ENCODE measurements at regions not wholly inside any gene's neighbourhood (a gene's known extent, or its start where the extent isn't known, plus 50 kb on each side); places are given as distances from the start of the nearest gene placed in this dataset.

GRCh38 chr11:79579063-79579462 lies 138.2 kb upstream of the TENM4 start:
- Histone ChIP-seq H3K4me1 (ENCODE audit: control insufficient read depth in 4 of 4, insufficient read depth in 4 of 4, low read length in 3 of 4) (no peaks in the 10 kb centered on the region), H3K9ac (ENCODE audit: low read depth in 1 of 2, low read length in 2 of 2) (no peak overlapping the region), H3K27me3 (ENCODE audit: control insufficient read depth in 4 of 4, insufficient read depth in 4 of 4, low read length in 3 of 4) (peaks cover 0 to 2% (median 0%) of the 10 kb centered on the region in 4 donors), H3K27ac (ENCODE audit: low read depth in 1 of 2, low read length in 2 of 2) (no peak overlapping the region), H3K9me3 (ENCODE audit: control insufficient read depth in 4 of 4, low read length in 3 of 4) (no peaks in the 10 kb centered on the region), H3K36me3 (ENCODE audit: control insufficient read depth in 4 of 4, insufficient read depth in 3 of 4, low read depth in 1 of 4, low read length in 3 of 4) (no peaks in the 10 kb centered on the region), H3K4me3 (ENCODE audit: low read depth in 1 of 3, low read length in 3 of 3) (no peak overlapping the region)
- no peak for DNase-seq (ENCODE audit: low spot score)
- WGBS: 67% methylated on average over 2 of the region's 2 CpGs
- TF ChIP-seq FOXA2 (IDR thresholded peaks at IDR 0.05) (no peak), HNF4G (IDR thresholded peaks at IDR 0.05) (no peak), HNF4A (conservative IDR thresholded peaks at IDR 0.05) (no peak), RXRA (IDR thresholded peaks at IDR 0.05) (no peak), YY1 (IDR thresholded peaks at IDR 0.05) (no peak), FOXA1 (IDR thresholded peaks at IDR 0.05) (no peak), GABPA (IDR thresholded peaks at IDR 0.05 in 1 of 2, conservative IDR thresholded peaks at IDR 0.05 in 1 of 2) (no peak), ZBTB33 (IDR thresholded peaks at IDR 0.05) (no peak), NR2F2 (IDR thresholded peaks at IDR 0.05) (no peak), SP1 (IDR thresholded peaks at IDR 0.05) (no peak), TAF1 (conservative IDR thresholded peaks at IDR 0.05) (no peak), JUND (IDR thresholded peaks at IDR 0.05) (no peak), EGR1 (IDR thresholded peaks at IDR 0.05; ENCODE audit: low read depth in 2 of 2) (no peak), RAD21 (IDR thresholded peaks at IDR 0.05) (no peak), REST (IDR thresholded peaks at IDR 0.05) (no peak)
- TF ChIP-seq, protein P1, sequence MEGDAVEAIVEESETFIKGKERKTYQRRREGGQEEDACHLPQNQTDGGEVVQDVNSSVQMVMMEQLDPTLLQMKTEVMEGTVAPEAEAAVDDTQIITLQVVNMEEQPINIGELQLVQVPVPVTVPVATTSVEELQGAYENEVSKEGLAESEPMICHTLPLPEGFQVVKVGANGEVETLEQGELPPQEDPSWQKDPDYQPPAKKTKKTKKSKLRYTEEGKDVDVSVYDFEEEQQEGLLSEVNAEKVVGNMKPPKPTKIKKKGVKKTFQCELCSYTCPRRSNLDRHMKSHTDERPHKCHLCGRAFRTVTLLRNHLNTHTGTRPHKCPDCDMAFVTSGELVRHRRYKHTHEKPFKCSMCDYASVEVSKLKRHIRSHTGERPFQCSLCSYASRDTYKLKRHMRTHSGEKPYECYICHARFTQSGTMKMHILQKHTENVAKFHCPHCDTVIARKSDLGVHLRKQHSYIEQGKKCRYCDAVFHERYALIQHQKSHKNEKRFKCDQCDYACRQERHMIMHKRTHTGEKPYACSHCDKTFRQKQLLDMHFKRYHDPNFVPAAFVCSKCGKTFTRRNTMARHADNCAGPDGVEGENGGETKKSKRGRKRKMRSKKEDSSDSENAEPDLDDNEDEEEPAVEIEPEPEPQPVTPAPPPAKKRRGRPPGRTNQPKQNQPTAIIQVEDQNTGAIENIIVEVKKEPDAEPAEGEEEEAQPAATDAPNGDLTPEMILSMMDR (IDR thresholded peaks at IDR 0.05; ENCODE audit: low read depth, low read length, missing input control): no peak
- TF ChIP-seq, protein P2, sequence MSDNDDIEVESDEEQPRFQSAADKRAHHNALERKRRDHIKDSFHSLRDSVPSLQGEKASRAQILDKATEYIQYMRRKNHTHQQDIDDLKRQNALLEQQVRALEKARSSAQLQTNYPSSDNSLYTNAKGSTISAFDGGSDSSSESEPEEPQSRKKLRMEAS (IDR thresholded peaks at IDR 0.05): no peak
- TF ChIP-seq, protein P3, sequence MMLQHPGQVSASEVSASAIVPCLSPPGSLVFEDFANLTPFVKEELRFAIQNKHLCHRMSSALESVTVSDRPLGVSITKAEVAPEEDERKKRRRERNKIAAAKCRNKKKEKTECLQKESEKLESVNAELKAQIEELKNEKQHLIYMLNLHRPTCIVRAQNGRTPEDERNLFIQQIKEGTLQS (IDR thresholded peaks at IDR 0.05): no peak

Data from liver (tissue), 8 donors.